ENCODE measurements at regions not wholly inside any gene's neighbourhood (a gene's known extent, or its start where the extent isn't known, plus 50 kb on each side); places are given as distances from the start of the nearest gene placed in this dataset.

GRCh38 chr2:4745056-4745991 lies 946.9 kb upstream of the SOX11 start:
- Histone ChIP-seq H3K9ac (ENCODE audit: low read depth in 1 of 2, low read length in 2 of 2) (no peak overlapping the region), H3K4me1 (ENCODE audit: control insufficient read depth in 2 of 2, insufficient read depth in 2 of 2, low read length in 2 of 2) (no peaks in the 10 kb centered on the region), H3K27ac (ENCODE audit: low read depth in 2 of 2, low read length in 2 of 2) (no peak overlapping the region), H3K9me3 (ENCODE audit: control insufficient read depth in 2 of 2, low read length in 2 of 2) (peaks cover 5 to 7% of the 10 kb centered on the region in 2 donors), H3K27me3 (ENCODE audit: control insufficient read depth in 2 of 2, insufficient read depth in 2 of 2, low read length in 2 of 2) (no peaks in the 10 kb centered on the region), H3K4me3 (ENCODE audit: low read length in 2 of 2) (no peak overlapping the region), H3K36me3 (ENCODE audit: control insufficient read depth in 2 of 2, insufficient read depth in 2 of 2, low read length in 2 of 2) (no peaks in the 10 kb centered on the region)

GRCh38 chr2:4753721-4754120 lies 938.5 kb upstream of the SOX11 start:
- H3K4me3 ChIP-seq (ENCODE audit: low read length in 2 of 2): no peak overlapping the region
- no peak overlapping the region for H3K9ac ChIP-seq (ENCODE audit: low read depth in 1 of 2, low read length in 2 of 2)
- H3K27ac ChIP-seq (ENCODE audit: low read depth in 2 of 2, low read length in 2 of 2): no peak overlapping the region
- H3K36me3 ChIP-seq (ENCODE audit: control insufficient read depth in 2 of 2, insufficient read depth in 2 of 2, low read length in 2 of 2): no peaks in the 10 kb centered on the region
- H3K4me1 ChIP-seq (ENCODE audit: control insufficient read depth in 2 of 2, insufficient read depth in 2 of 2, low read length in 2 of 2): no peaks in the 10 kb centered on the region
- H3K9me3 ChIP-seq (ENCODE audit: control insufficient read depth in 2 of 2, low read length in 2 of 2): peaks cover 3% of the 10 kb centered on the region in 2 donors
- H3K27me3 ChIP-seq (ENCODE audit: control insufficient read depth in 2 of 2, insufficient read depth in 2 of 2, low read length in 2 of 2): no peaks in the 10 kb centered on the region

GRCh38 chr2:4762951-4763376 lies 929.2 kb upstream of the SOX11 start:
- H3K4me3 ChIP-seq (ENCODE audit: low read length in 2 of 2): no peak overlapping the region

GRCh38 chr2:4765787-4766530 lies 926.2 kb upstream of the SOX11 start:
- H3K27ac ChIP-seq (ENCODE audit: low read depth in 2 of 2, low read length in 2 of 2): no peak overlapping the region
- H3K27me3 ChIP-seq (ENCODE audit: control insufficient read depth in 2 of 2, insufficient read depth in 2 of 2, low read length in 2 of 2): no peaks in the 10 kb centered on the region
- H3K9ac ChIP-seq (ENCODE audit: low read depth in 1 of 2, low read length in 2 of 2): no peak overlapping the region
- peaks cover 2 to 7% of the 10 kb centered on the region in 2 donors for H3K9me3 ChIP-seq (ENCODE audit: control insufficient read depth in 2 of 2, low read length in 2 of 2)
- no peak overlapping the region for H3K4me3 ChIP-seq (ENCODE audit: low read length in 2 of 2)
- no peaks in the 10 kb centered on the region for H3K36me3 ChIP-seq (ENCODE audit: control insufficient read depth in 2 of 2, insufficient read depth in 2 of 2, low read length in 2 of 2)
- no peaks in the 10 kb centered on the region for H3K4me1 ChIP-seq (ENCODE audit: control insufficient read depth in 2 of 2, insufficient read depth in 2 of 2, low read length in 2 of 2)

More at GRCh38 chr2:4762951-4763376, 929.2 kb upstream of the SOX11 start:
- no peak overlapping the region for H3K9ac ChIP-seq (ENCODE audit: low read depth in 1 of 2, low read length in 2 of 2)
- H3K9me3 ChIP-seq (ENCODE audit: control insufficient read depth in 2 of 2, low read length in 2 of 2): peaks cover 4 to 7% of the 10 kb centered on the region in 2 donors
- no peak overlapping the region for H3K27ac ChIP-seq (ENCODE audit: low read depth in 2 of 2, low read length in 2 of 2)
- no peaks in the 10 kb centered on the region for H3K4me1 ChIP-seq (ENCODE audit: control insufficient read depth in 2 of 2, insufficient read depth in 2 of 2, low read length in 2 of 2)
- no peaks in the 10 kb centered on the region for H3K27me3 ChIP-seq (ENCODE audit: control insufficient read depth in 2 of 2, insufficient read depth in 2 of 2, low read length in 2 of 2)
- no peaks in the 10 kb centered on the region for H3K36me3 ChIP-seq (ENCODE audit: control insufficient read depth in 2 of 2, insufficient read depth in 2 of 2, low read length in 2 of 2)

- Histone ChIP-seq H3K4me1 (ENCODE audit: control insufficient read depth in 2 of 2, insufficient read depth in 2 of 2, low read length in 2 of 2) (no peaks in the 10 kb centered on the region), H3K27me3 (ENCODE audit: control insufficient read depth in 2 of 2, insufficient read depth in 2 of 2, low read length in 2 of 2) (no peaks in the 10 kb centered on the region), H3K9ac (ENCODE audit: low read depth in 1 of 2, low read length in 2 of 2) (no peak overlapping the region), H3K36me3 (ENCODE audit: control insufficient read depth in 2 of 2, insufficient read depth in 2 of 2, low read length in 2 of 2) (no peaks in the 10 kb centered on the region), H3K27ac (ENCODE audit: low read depth in 2 of 2, low read length in 2 of 2) (no peak overlapping the region), H3K4me3 (ENCODE audit: low read length in 2 of 2) (no peak overlapping the region), H3K9me3 (ENCODE audit: control insufficient read depth in 2 of 2, low read length in 2 of 2) (peaks cover 2 to 3% of the 10 kb centered on the region in 2 donors)
These were observed 916.5 kb upstream of the SOX11 start for GRCh38 chr2:4775668-4776067.

- H3K36me3 ChIP-seq (ENCODE audit: control insufficient read depth in 2 of 2, insufficient read depth in 2 of 2, low read length in 2 of 2): no peaks in the 10 kb centered on the region
- H3K4me3 ChIP-seq (ENCODE audit: low read length in 2 of 2): no peak overlapping the region
- H3K9ac ChIP-seq (ENCODE audit: low read depth in 1 of 2, low read length in 2 of 2): no peak overlapping the region
- no peak overlapping the region for H3K27ac ChIP-seq (ENCODE audit: low read depth in 2 of 2, low read length in 2 of 2)
- H3K4me1 ChIP-seq (ENCODE audit: control insufficient read depth in 2 of 2, insufficient read depth in 2 of 2, low read length in 2 of 2): no peaks in the 10 kb centered on the region
- no peaks in the 10 kb centered on the region for H3K27me3 ChIP-seq (ENCODE audit: control insufficient read depth in 2 of 2, insufficient read depth in 2 of 2, low read length in 2 of 2)
- H3K9me3 ChIP-seq (ENCODE audit: control insufficient read depth in 2 of 2, low read length in 2 of 2): peaks cover 0 to 5% of the 10 kb centered on the region in 2 donors
These were observed 911.5 kb upstream of the SOX11 start for GRCh38 chr2:4780679-4781078.

- H3K4me3 ChIP-seq (ENCODE audit: low read length in 2 of 2): no peak overlapping the region
- H3K4me1 ChIP-seq (ENCODE audit: control insufficient read depth in 2 of 2, insufficient read depth in 2 of 2, low read length in 2 of 2): no peaks in the 10 kb centered on the region
- H3K27ac ChIP-seq (ENCODE audit: low read depth in 2 of 2, low read length in 2 of 2): no peak overlapping the region
- H3K36me3 ChIP-seq (ENCODE audit: control insufficient read depth in 2 of 2, insufficient read depth in 2 of 2, low read length in 2 of 2): no peaks in the 10 kb centered on the region
- peaks cover 0 to 6% of the 10 kb centered on the region in 2 donors for H3K9me3 ChIP-seq (ENCODE audit: control insufficient read depth in 2 of 2, low read length in 2 of 2)
- no peak overlapping the region for H3K9ac ChIP-seq (ENCODE audit: low read depth in 1 of 2, low read length in 2 of 2)
- no peaks in the 10 kb centered on the region for H3K27me3 ChIP-seq (ENCODE audit: control insufficient read depth in 2 of 2, insufficient read depth in 2 of 2, low read length in 2 of 2)
These were observed 909.5 kb upstream of the SOX11 start for GRCh38 chr2:4782647-4783046.

GRCh38 chr2:4791488-4791887 lies 900.7 kb upstream of the SOX11 start:
- H3K4me3 ChIP-seq (ENCODE audit: low read length in 2 of 2): no peak overlapping the region
- no peaks in the 10 kb centered on the region for H3K27me3 ChIP-seq (ENCODE audit: control insufficient read depth in 2 of 2, insufficient read depth in 2 of 2, low read length in 2 of 2)
- H3K27ac ChIP-seq (ENCODE audit: low read depth in 2 of 2, low read length in 2 of 2): no peak overlapping the region
- no peak overlapping the region for H3K9ac ChIP-seq (ENCODE audit: low read depth in 1 of 2, low read length in 2 of 2)
- H3K4me1 ChIP-seq (ENCODE audit: control insufficient read depth in 2 of 2, insufficient read depth in 2 of 2, low read length in 2 of 2): no peaks in the 10 kb centered on the region
- no peaks in the 10 kb centered on the region for H3K36me3 ChIP-seq (ENCODE audit: control insufficient read depth in 2 of 2, insufficient read depth in 2 of 2, low read length in 2 of 2)
- peaks cover 2% of the 10 kb centered on the region in 2 donors for H3K9me3 ChIP-seq (ENCODE audit: control insufficient read depth in 2 of 2, low read length in 2 of 2)

GRCh38 chr2:4792126-4792525 lies 900.1 kb upstream of the SOX11 start:
- Histone ChIP-seq H3K9ac (ENCODE audit: low read depth in 1 of 2, low read length in 2 of 2) (no peak overlapping the region), H3K9me3 (ENCODE audit: control insufficient read depth in 2 of 2, low read length in 2 of 2) (peaks cover 2% of the 10 kb centered on the region in 2 donors), H3K4me1 (ENCODE audit: control insufficient read depth in 2 of 2, insufficient read depth in 2 of 2, low read length in 2 of 2) (no peaks in the 10 kb centered on the region), H3K27ac (ENCODE audit: low read depth in 2 of 2, low read length in 2 of 2) (no peak overlapping the region), H3K27me3 (ENCODE audit: control insufficient read depth in 2 of 2, insufficient read depth in 2 of 2, low read length in 2 of 2) (no peaks in the 10 kb centered on the region), H3K36me3 (ENCODE audit: control insufficient read depth in 2 of 2, insufficient read depth in 2 of 2, low read length in 2 of 2) (no peaks in the 10 kb centered on the region), H3K4me3 (ENCODE audit: low read length in 2 of 2) (no peak overlapping the region)

GRCh38 chr2:4803396-4803795 lies 888.8 kb upstream of the SOX11 start:
- no peak overlapping the region for H3K9ac ChIP-seq (ENCODE audit: low read depth in 1 of 2, low read length in 2 of 2)
- no peaks in the 10 kb centered on the region for H3K36me3 ChIP-seq (ENCODE audit: control insufficient read depth in 2 of 2, insufficient read depth in 2 of 2, low read length in 2 of 2)
- peaks cover 3 to 4% of the 10 kb centered on the region in 2 donors for H3K9me3 ChIP-seq (ENCODE audit: control insufficient read depth in 2 of 2, low read length in 2 of 2)
- H3K4me3 ChIP-seq (ENCODE audit: low read length in 2 of 2): no peak overlapping the region
- no peak overlapping the region for H3K27ac ChIP-seq (ENCODE audit: low read depth in 2 of 2, low read length in 2 of 2)
- H3K4me1 ChIP-seq (ENCODE audit: control insufficient read depth in 2 of 2, insufficient read depth in 2 of 2, low read length in 2 of 2): no peaks in the 10 kb centered on the region
- no peaks in the 10 kb centered on the region for H3K27me3 ChIP-seq (ENCODE audit: control insufficient read depth in 2 of 2, insufficient read depth in 2 of 2, low read length in 2 of 2)
